Activated naive CD8-positive, alpha-beta T cell (primary cell): ENCODE measurements at regions not wholly inside any gene's neighbourhood (a gene's known extent, or its start where the extent isn't known, plus 50 kb on each side); places are given as distances from the start of the nearest gene placed in this dataset.

Experiments
- H3K27ac Mint-ChIP-seq: one replicate; pipeline ENCODE4 v1.8.0; 2021; ENCODE audit warnings: mixed read lengths
- H3K27me3 Mint-ChIP-seq: one replicate; pipeline ENCODE4 v1.8.0; 2021; ENCODE audit warnings: mixed read lengths
- H3K36me3 Mint-ChIP-seq: one replicate; pipeline ENCODE4 v1.8.0; 2021; ENCODE audit warnings: mixed read lengths
- H3K4me1 Mint-ChIP-seq: one replicate; pipeline ENCODE4 v1.8.0; 2021; ENCODE audit warnings: low read depth, mixed read lengths
- H3K4me3 Mint-ChIP-seq: one replicate; pipeline ENCODE4 v1.8.0; 2021; ENCODE audit warnings: mild to moderate bottlenecking, mixed read lengths
- H3K9me3 Mint-ChIP-seq: one replicate; pipeline ENCODE4 v1.8.0; 2021; ENCODE audit warnings: low read depth, mixed read lengths

- no peaks in the 10 kb centered on the region for H3K4me1 Mint-ChIP-seq
- H3K36me3 Mint-ChIP-seq = no peaks in the 10 kb centered on the region
- H3K27ac Mint-ChIP-seq = no peak overlapping the region
- no peak overlapping the region for H3K4me3 Mint-ChIP-seq
- H3K27me3 Mint-ChIP-seq = no peaks in the 10 kb centered on the region
- peaks cover 3% of the 10 kb centered on the region for H3K9me3 Mint-ChIP-seq
Measured at GRCh38 chr4:57499786-57500185, 389.6 kb upstream of the IGFBP7 start.

- Mint-ChIP-seq H3K36me3 (no peaks in the 10 kb centered on the region), H3K9me3 (peaks cover 7% of the 10 kb centered on the region), H3K4me1 (no peaks in the 10 kb centered on the region), H3K4me3 (no peak overlapping the region), H3K27me3 (no peaks in the 10 kb centered on the region), H3K27ac (no peak overlapping the region)
Measured at GRCh38 chr4:57498251-57498650, 388.1 kb upstream of the IGFBP7 start.

GRCh38 chr4:57496697-57497471, 386.7 kb upstream of the IGFBP7 start:
- H3K9me3 Mint-ChIP-seq = peaks cover 10% of the 10 kb centered on the region
- no peak overlapping the region for H3K4me3 Mint-ChIP-seq

GRCh38 chr4:57494821-57495220, 384.6 kb upstream of the IGFBP7 start:
- H3K27me3 Mint-ChIP-seq = no peaks in the 10 kb centered on the region
- no peak overlapping the region for H3K27ac Mint-ChIP-seq

More at GRCh38 chr4:57496697-57497471, 386.7 kb upstream of the IGFBP7 start:
- Mint-ChIP-seq H3K4me1 (no peaks in the 10 kb centered on the region), H3K27ac (no peak overlapping the region), H3K36me3 (no peaks in the 10 kb centered on the region), H3K27me3 (no peaks in the 10 kb centered on the region)

GRCh38 chr4:57492251-57492878, 382.2 kb upstream of the IGFBP7 start:
- Mint-ChIP-seq H3K27me3 (no peaks in the 10 kb centered on the region), H3K27ac (no peak overlapping the region), H3K9me3 (peaks cover 16% of the 10 kb centered on the region), H3K36me3 (no peaks in the 10 kb centered on the region), H3K4me1 (no peaks in the 10 kb centered on the region), H3K4me3 (no peak overlapping the region)

More at GRCh38 chr4:57494821-57495220, 384.6 kb upstream of the IGFBP7 start:
- Mint-ChIP-seq H3K9me3 (peaks cover 15% of the 10 kb centered on the region), H3K4me3 (no peak overlapping the region), H3K36me3 (no peaks in the 10 kb centered on the region), H3K4me1 (no peaks in the 10 kb centered on the region)

GRCh38 chr4:57491388-57491787, 381.2 kb upstream of the IGFBP7 start:
- Mint-ChIP-seq H3K27ac (no peak overlapping the region), H3K4me3 (no peak overlapping the region), H3K36me3 (no peaks in the 10 kb centered on the region)

GRCh38 chr4:57490520-57491255, 380.5 kb upstream of the IGFBP7 start:
- H3K9me3 Mint-ChIP-seq = peaks cover 16% of the 10 kb centered on the region
- H3K27ac Mint-ChIP-seq = no peak overlapping the region
- no peaks in the 10 kb centered on the region for H3K27me3 Mint-ChIP-seq
- no peaks in the 10 kb centered on the region for H3K4me1 Mint-ChIP-seq
- no peaks in the 10 kb centered on the region for H3K36me3 Mint-ChIP-seq
- no peak overlapping the region for H3K4me3 Mint-ChIP-seq

More at GRCh38 chr4:57491388-57491787, 381.2 kb upstream of the IGFBP7 start:
- Mint-ChIP-seq H3K4me1 (no peaks in the 10 kb centered on the region), H3K9me3 (peaks cover 16% of the 10 kb centered on the region), H3K27me3 (no peaks in the 10 kb centered on the region)

- Mint-ChIP-seq H3K27ac (no peak overlapping the region), H3K4me3 (no peak overlapping the region), H3K9me3 (peaks cover 12% of the 10 kb centered on the region), H3K4me1 (no peaks in the 10 kb centered on the region), H3K36me3 (no peaks in the 10 kb centered on the region), H3K27me3 (no peaks in the 10 kb centered on the region)
Measured at GRCh38 chr4:57488366-57489162, 378.4 kb upstream of the IGFBP7 start.

- no peaks in the 10 kb centered on the region for H3K36me3 Mint-ChIP-seq
- H3K4me3 Mint-ChIP-seq = no peak overlapping the region
- H3K9me3 Mint-ChIP-seq = peaks cover 4% of the 10 kb centered on the region
- no peaks in the 10 kb centered on the region for H3K4me1 Mint-ChIP-seq
- H3K27ac Mint-ChIP-seq = no peak overlapping the region
- peaks cover 2% of the 10 kb centered on the region for H3K27me3 Mint-ChIP-seq
Measured at GRCh38 chr4:57475424-57475823, 365.2 kb upstream of the IGFBP7 start.

GRCh38 chr4:57465321-57466056, 355.3 kb upstream of the IGFBP7 start:
- H3K27ac Mint-ChIP-seq = no peak overlapping the region
- no peaks in the 10 kb centered on the region for H3K9me3 Mint-ChIP-seq
- no peaks in the 10 kb centered on the region for H3K4me1 Mint-ChIP-seq
- H3K36me3 Mint-ChIP-seq = no peaks in the 10 kb centered on the region
- no peaks in the 10 kb centered on the region for H3K27me3 Mint-ChIP-seq
- H3K4me3 Mint-ChIP-seq = no peak overlapping the region

GRCh38 chr4:57462843-57463242, 352.7 kb upstream of the IGFBP7 start:
- Mint-ChIP-seq H3K9me3 (peaks cover 3% of the 10 kb centered on the region), H3K4me3 (no peak overlapping the region), H3K27me3 (no peaks in the 10 kb centered on the region), H3K27ac (no peak overlapping the region), H3K4me1 (no peaks in the 10 kb centered on the region), H3K36me3 (no peaks in the 10 kb centered on the region)

- Mint-ChIP-seq H3K27me3 (no peaks in the 10 kb centered on the region), H3K4me3 (no peak overlapping the region), H3K4me1 (no peaks in the 10 kb centered on the region), H3K9me3 (peaks cover 3% of the 10 kb centered on the region), H3K27ac (no peak overlapping the region), H3K36me3 (no peaks in the 10 kb centered on the region)
Measured at GRCh38 chr4:57460967-57461366, 350.8 kb upstream of the IGFBP7 start.

GRCh38 chr4:57448901-57449300, 338.7 kb upstream of the IGFBP7 start:
- Mint-ChIP-seq H3K9me3 (peaks cover 9% of the 10 kb centered on the region), H3K4me3 (no peak overlapping the region), H3K27ac (no peak overlapping the region), H3K4me1 (no peaks in the 10 kb centered on the region), H3K27me3 (no peaks in the 10 kb centered on the region), H3K36me3 (no peaks in the 10 kb centered on the region)

GRCh38 chr4:57448452-57448851, 338.3 kb upstream of the IGFBP7 start:
- H3K9me3 Mint-ChIP-seq = peaks cover 9% of the 10 kb centered on the region

More at GRCh38 chr4:57448452-57448851, 338.3 kb upstream of the IGFBP7 start:
- Mint-ChIP-seq H3K4me1 (no peaks in the 10 kb centered on the region), H3K27ac (no peak overlapping the region), H3K36me3 (no peaks in the 10 kb centered on the region), H3K27me3 (peaks cover 2% of the 10 kb centered on the region), H3K4me3 (no peak overlapping the region)
